ENCODE measurements at regions not wholly inside any gene's neighbourhood (a gene's known extent, or its start where the extent isn't known, plus 50 kb on each side); places are given as distances from the start of the nearest gene placed in this dataset.

DNA sequence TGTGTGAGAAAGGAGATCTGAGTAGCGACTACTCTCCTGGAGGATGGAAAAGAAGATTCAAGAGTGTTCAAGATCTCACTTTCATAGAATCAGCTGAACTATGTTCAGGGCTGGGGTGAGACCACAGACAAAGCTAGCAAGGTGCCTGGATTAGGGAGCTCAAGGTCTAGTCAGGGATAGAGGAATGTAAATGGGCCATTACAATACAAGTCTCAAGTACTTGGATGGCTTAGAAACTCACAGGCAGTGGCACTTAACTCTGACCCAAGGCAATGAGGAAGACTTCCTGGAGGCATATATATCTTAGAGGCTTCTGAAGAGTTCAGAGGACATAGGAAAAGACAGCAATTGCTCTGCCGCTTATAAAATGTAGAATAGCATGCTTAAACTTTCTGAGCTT is 184.9 kb upstream of the CDH11 start:
- Mint-ChIP-seq H3K36me3 (ENCODE audit: low read depth) (no peaks in the 10 kb centered on the region), H3K27me3 (ENCODE audit: insufficient read depth) (no peaks in the 10 kb centered on the region), H3K27ac (no peak overlapping the region), H3K4me1 (ENCODE audit: low read depth) (no peaks in the 10 kb centered on the region), H3K4me3 (no peak overlapping the region), H3K9me3 (no peaks in the 10 kb centered on the region)
- no peak for DNase-seq (ENCODE audit: low spot score)
- intact Hi-C loops (cut with micrococcal nuclease) = no loop called here

DNA sequence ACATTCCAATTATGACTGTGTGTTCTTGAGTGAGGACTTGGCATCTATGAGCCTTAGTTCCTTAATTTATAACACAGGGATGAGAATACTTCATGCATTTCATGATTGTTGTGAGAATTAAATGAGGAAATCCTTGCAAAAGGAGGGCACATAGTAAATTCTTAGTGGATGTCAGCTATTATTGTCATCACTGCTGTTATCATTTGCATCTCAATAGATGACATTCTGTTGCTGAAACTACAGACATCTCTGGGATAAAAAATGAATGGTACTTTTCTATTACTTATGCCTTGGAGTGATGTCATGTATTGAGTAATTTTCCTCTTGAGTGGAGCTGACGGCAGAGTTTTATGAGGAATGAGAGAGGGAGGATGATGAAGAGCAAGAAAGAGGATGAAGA is 184.4 kb upstream of the CDH11 start:
- Mint-ChIP-seq H3K36me3 (ENCODE audit: low read depth) (no peaks in the 10 kb centered on the region), H3K4me3 (no peak overlapping the region), H3K4me1 (ENCODE audit: low read depth) (no peaks in the 10 kb centered on the region), H3K27ac (no peak overlapping the region), H3K27me3 (ENCODE audit: insufficient read depth) (no peaks in the 10 kb centered on the region), H3K9me3 (no peaks in the 10 kb centered on the region)
- no peak for DNase-seq (ENCODE audit: low spot score)
- intact Hi-C loops (cut with micrococcal nuclease) = no loop called here

- DNase-seq (ENCODE audit: low spot score) = no peak
- no peaks in the 10 kb centered on the region for H3K4me1 Mint-ChIP-seq (ENCODE audit: low read depth)
- H3K4me3 Mint-ChIP-seq = no peak overlapping the region
- H3K9me3 Mint-ChIP-seq = no peaks in the 10 kb centered on the region
- no peaks in the 10 kb centered on the region for H3K36me3 Mint-ChIP-seq (ENCODE audit: low read depth)
- intact Hi-C loops (cut with micrococcal nuclease) = no loop called here
- H3K27me3 Mint-ChIP-seq (ENCODE audit: insufficient read depth) = no peaks in the 10 kb centered on the region
- no peak overlapping the region for H3K27ac Mint-ChIP-seq
Measured at GRCh38 chr16:65305266-65305959, 183.6 kb upstream of the CDH11 start.

DNA sequence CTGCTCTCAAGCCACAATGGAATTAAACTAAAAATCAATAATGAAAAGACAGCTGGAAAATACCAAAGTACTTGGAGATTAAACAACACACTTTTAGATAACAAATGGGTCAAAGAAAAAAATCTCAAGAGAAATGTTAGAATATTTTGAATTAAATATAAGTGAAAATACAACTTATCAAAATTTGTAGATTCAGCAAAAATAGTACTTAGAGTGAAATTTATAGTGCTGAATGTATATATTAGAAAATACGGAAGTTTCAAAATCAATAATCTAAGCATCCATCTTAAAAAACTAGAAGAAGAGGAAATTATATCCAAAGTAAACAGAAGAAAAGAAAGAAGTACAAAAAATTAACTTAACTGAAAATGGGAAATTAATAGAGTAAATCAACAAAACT is 179.2 kb upstream of the CDH11 start:
- Mint-ChIP-seq H3K9me3 (no peaks in the 10 kb centered on the region), H3K27ac (no peak overlapping the region), H3K27me3 (ENCODE audit: insufficient read depth) (no peaks in the 10 kb centered on the region), H3K4me3 (no peak overlapping the region), H3K4me1 (ENCODE audit: low read depth) (no peaks in the 10 kb centered on the region), H3K36me3 (ENCODE audit: low read depth) (no peaks in the 10 kb centered on the region)
- no peak for DNase-seq (ENCODE audit: low spot score)
- intact Hi-C loops (cut with micrococcal nuclease) = no loop called here

- no peak overlapping the region for H3K4me3 Mint-ChIP-seq
- H3K4me1 Mint-ChIP-seq (ENCODE audit: low read depth) = no peaks in the 10 kb centered on the region
- no peaks in the 10 kb centered on the region for H3K27me3 Mint-ChIP-seq (ENCODE audit: insufficient read depth)
- no peaks in the 10 kb centered on the region for H3K36me3 Mint-ChIP-seq (ENCODE audit: low read depth)
- no peak overlapping the region for H3K27ac Mint-ChIP-seq
- no peak for DNase-seq (ENCODE audit: low spot score)
- no peaks in the 10 kb centered on the region for H3K9me3 Mint-ChIP-seq
- intact Hi-C loops (cut with micrococcal nuclease) = no loop called here
Measured at GRCh38 chr16:65297453-65297852, 175.6 kb upstream of the CDH11 start.

GRCh38 chr16:65295527-65295926 is 173.7 kb upstream of the CDH11 start:
- H3K36me3 Mint-ChIP-seq (ENCODE audit: low read depth) = no peaks in the 10 kb centered on the region
- no peak overlapping the region for H3K4me3 Mint-ChIP-seq
- DNase-seq (ENCODE audit: low spot score) = no peak
- H3K9me3 Mint-ChIP-seq = no peaks in the 10 kb centered on the region
- no peak overlapping the region for H3K27ac Mint-ChIP-seq
- H3K4me1 Mint-ChIP-seq (ENCODE audit: low read depth) = no peaks in the 10 kb centered on the region
- intact Hi-C loops (cut with micrococcal nuclease) = no loop called here
- H3K27me3 Mint-ChIP-seq (ENCODE audit: insufficient read depth) = no peaks in the 10 kb centered on the region

DNA sequence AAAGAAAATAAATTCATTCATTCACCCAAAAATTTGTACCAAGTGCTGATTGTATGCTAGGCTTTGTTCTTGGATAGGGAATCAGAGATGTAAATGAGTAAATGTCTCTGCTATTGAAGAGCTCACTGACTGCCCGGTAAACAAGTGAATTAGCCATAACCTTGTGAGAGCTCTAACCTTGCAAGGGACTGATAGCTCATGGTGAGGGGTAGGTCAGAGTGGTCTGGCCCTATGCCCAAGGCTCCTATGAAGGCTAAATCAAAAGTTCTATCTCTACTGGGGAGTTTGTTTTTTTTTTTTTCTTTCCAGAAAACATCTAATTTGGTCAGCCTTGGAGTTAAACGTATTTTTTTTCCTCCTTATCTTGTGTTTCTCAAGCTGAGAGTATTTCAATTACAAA is 172.8 kb upstream of the CDH11 start:
- Mint-ChIP-seq H3K4me3 (no peak overlapping the region), H3K9me3 (peaks cover 5% of the 10 kb centered on the region), H3K36me3 (ENCODE audit: low read depth) (no peaks in the 10 kb centered on the region), H3K4me1 (ENCODE audit: low read depth) (no peaks in the 10 kb centered on the region), H3K27ac (no peak overlapping the region), H3K27me3 (ENCODE audit: insufficient read depth) (no peaks in the 10 kb centered on the region)
- no peak for DNase-seq (ENCODE audit: low spot score)
- intact Hi-C loops (cut with micrococcal nuclease) = no loop called here

DNA sequence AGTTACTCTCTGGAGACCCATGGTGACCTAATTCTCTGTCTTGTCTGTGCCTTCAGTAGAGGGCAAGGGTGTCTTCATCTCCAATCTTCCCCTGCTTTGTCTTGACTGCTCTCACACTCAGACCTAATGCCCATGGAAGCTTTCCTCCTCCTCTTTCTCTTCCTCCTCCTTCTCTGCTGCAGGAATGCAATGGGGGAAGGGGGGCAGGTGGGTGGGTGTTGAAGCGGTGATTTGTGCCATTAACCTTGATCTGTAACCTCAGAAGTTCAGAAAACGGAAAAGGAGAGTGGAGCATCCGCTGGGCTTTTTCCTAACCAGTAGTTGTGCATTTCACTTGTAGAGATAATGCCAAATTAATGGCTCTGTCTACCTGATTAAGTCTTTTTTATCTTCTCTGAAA is 172.3 kb upstream of the CDH11 start:
- intact Hi-C loops (cut with micrococcal nuclease) = no loop called here
- no peak overlapping the region for H3K27ac Mint-ChIP-seq
- DNase-seq (ENCODE audit: low spot score) = no peak
- no peak overlapping the region for H3K4me3 Mint-ChIP-seq
- peaks cover 5% of the 10 kb centered on the region for H3K9me3 Mint-ChIP-seq
- H3K27me3 Mint-ChIP-seq (ENCODE audit: insufficient read depth) = no peaks in the 10 kb centered on the region
- H3K36me3 Mint-ChIP-seq (ENCODE audit: low read depth) = no peaks in the 10 kb centered on the region
- H3K4me1 Mint-ChIP-seq (ENCODE audit: low read depth) = no peaks in the 10 kb centered on the region

DNA sequence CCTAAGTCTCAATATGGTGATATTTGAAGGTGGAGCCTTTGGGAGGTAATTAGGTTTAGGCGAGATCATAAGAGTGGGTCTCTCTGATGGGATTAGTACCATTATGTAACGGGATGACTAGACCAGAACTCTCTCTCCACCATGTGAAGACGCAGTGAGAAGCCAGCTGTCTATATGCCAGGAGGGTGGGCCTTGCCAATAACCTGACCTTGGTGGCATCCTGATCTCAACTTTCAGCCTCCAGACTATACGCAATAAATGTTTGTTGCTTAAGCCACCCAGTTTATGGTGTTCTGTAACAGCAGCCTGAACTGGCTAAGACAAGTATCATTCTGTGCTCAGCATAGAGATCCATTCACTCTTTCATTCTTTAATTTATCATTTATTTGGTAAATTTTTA is 167.2 kb upstream of the CDH11 start:
- no peak overlapping the region for H3K4me3 Mint-ChIP-seq
- H3K4me1 Mint-ChIP-seq (ENCODE audit: low read depth) = no peaks in the 10 kb centered on the region
- no peak overlapping the region for H3K27ac Mint-ChIP-seq
- H3K9me3 Mint-ChIP-seq = peaks cover 5% of the 10 kb centered on the region
- no peaks in the 10 kb centered on the region for H3K27me3 Mint-ChIP-seq (ENCODE audit: insufficient read depth)
- H3K36me3 Mint-ChIP-seq (ENCODE audit: low read depth) = no peaks in the 10 kb centered on the region
- intact Hi-C loops (cut with micrococcal nuclease) = no loop called here
- no peak for DNase-seq (ENCODE audit: low spot score)

GRCh38 chr16:65287307-65287706 is 165.4 kb upstream of the CDH11 start:
- Mint-ChIP-seq H3K4me1 (ENCODE audit: low read depth) (no peaks in the 10 kb centered on the region), H3K36me3 (ENCODE audit: low read depth) (no peaks in the 10 kb centered on the region), H3K9me3 (peaks cover 5% of the 10 kb centered on the region), H3K27ac (no peak overlapping the region), H3K4me3 (no peak overlapping the region), H3K27me3 (ENCODE audit: insufficient read depth) (no peaks in the 10 kb centered on the region)
- no peak for DNase-seq (ENCODE audit: low spot score)
- intact Hi-C loops (cut with micrococcal nuclease) = no loop called here

DNA sequence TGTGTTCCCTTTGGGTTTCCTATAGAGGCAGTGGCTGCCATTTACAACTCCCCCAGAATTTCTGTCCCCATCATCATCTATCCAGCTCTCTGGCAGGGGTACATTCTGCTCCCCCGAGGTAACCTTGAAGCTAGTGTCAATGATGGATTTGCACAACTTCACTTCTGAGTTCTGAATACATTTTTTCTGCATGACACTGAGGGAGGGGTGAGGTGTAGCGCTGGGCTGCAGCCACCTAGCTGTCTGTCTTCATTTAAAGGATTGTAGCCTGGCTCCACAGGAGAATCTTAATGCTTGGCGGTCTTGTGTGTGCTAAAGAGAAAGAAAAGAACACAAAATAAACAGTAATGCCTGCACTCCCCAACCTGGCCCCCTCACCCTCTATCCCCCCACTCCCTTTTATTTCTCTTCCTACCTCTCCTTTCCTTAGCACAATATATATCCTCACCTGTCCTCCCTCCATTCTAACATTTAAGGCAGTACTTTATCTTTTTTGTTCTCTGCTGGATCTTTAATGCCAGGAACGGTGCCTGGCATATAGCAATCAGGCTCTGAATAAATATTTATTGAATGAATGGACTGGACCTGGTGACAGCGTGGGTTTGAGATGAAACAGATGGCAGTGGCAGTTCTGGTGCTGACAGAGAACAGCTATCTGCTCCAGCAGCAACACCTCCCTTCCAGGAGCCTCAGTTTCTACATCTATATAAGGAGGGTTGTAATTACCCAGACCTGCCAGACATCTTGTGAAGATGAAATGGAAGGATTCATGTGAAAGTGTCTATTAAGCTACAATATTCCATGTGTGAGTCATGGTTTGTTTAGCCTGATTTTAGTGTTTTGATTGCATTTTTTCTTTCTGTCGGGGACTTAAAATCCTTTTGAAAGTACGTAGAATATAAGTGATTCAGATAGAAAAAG is 163.5 kb upstream of the CDH11 start:
- no peak for DNase-seq (ENCODE audit: low spot score)
- Mint-ChIP-seq H3K4me1 (ENCODE audit: low read depth) (no peaks in the 10 kb centered on the region), H3K9me3 (peaks cover 5% of the 10 kb centered on the region), H3K27ac (no peak overlapping the region), H3K36me3 (ENCODE audit: low read depth) (no peaks in the 10 kb centered on the region), H3K27me3 (ENCODE audit: insufficient read depth) (no peaks in the 10 kb centered on the region), H3K4me3 (no peak overlapping the region)
- intact Hi-C loops (cut with micrococcal nuclease) = no loop called here

GRCh38 chr16:65284626-65285025 is 162.8 kb upstream of the CDH11 start:
- Mint-ChIP-seq H3K4me3 (no peak overlapping the region), H3K27me3 (ENCODE audit: insufficient read depth) (no peaks in the 10 kb centered on the region), H3K9me3 (no peaks in the 10 kb centered on the region), H3K36me3 (ENCODE audit: low read depth) (no peaks in the 10 kb centered on the region), H3K4me1 (ENCODE audit: low read depth) (no peaks in the 10 kb centered on the region), H3K27ac (no peak overlapping the region)
- no peak for DNase-seq (ENCODE audit: low spot score)
- intact Hi-C loops (cut with micrococcal nuclease) = no loop called here

- Mint-ChIP-seq H3K36me3 (ENCODE audit: low read depth) (no peaks in the 10 kb centered on the region), H3K4me3 (no peak overlapping the region), H3K27me3 (ENCODE audit: insufficient read depth) (no peaks in the 10 kb centered on the region), H3K4me1 (ENCODE audit: low read depth) (no peaks in the 10 kb centered on the region), H3K9me3 (no peaks in the 10 kb centered on the region), H3K27ac (no peak overlapping the region)
- no peak for DNase-seq (ENCODE audit: low spot score)
- intact Hi-C loops (cut with micrococcal nuclease) = no loop called here
Measured at GRCh38 chr16:65283181-65283651, 161.4 kb upstream of the CDH11 start.
